GM23248 (cell line): ENCODE measurements at regions not wholly inside any gene's neighbourhood (a gene's known extent, or its start where the extent isn't known, plus 50 kb on each side); places are given as distances from the start of the nearest gene placed in this dataset.

ENCODE experiments used
- DNase-seq: peaks from one replicate; pipeline ENCODE4 v3.0.0-alpha.2; 2015
- H2AFZ ChIP-seq: fragments of 200-600 bp; sonication (generic); 2 replicates; pipeline ENCODE4 v1.6.1; 2016; ENCODE audit warnings: antibody characterized with exemption
- H3F3A ChIP-seq: fragments of 200-600 bp; sonication (generic); 2 replicates; pipeline ENCODE4 v1.6.1; 2016; ENCODE audit warnings: mild to moderate bottlenecking, antibody characterized with exemption, mixed run types; ENCODE audit not compliant: insufficient read depth
- H3K27ac ChIP-seq: fragments of 200-600 bp; sonication (generic); 2 replicates; pipeline ENCODE4 v1.5.1; 2016; ENCODE audit warnings: mild to moderate bottlenecking
- H3K27me3 ChIP-seq: fragments of 200-600 bp; sonication (generic); replicated peaks from 2 replicates; pipeline ENCODE4 v1.6.1; 2016; ENCODE audit warnings: mild to moderate bottlenecking; ENCODE audit not compliant: insufficient read depth
- H3K36me3 ChIP-seq: fragments of 200-600 bp; sonication (generic); 2 replicates; pipeline ENCODE4 v1.6.1; 2016; ENCODE audit warnings: low read depth, mild to moderate bottlenecking
- H3K4me1 ChIP-seq: fragments of 200-600 bp; sonication (generic); 2 replicates; pipeline ENCODE4 v1.6.1; 2016; ENCODE audit warnings: mild to moderate bottlenecking; ENCODE audit not compliant: insufficient read depth
- H3K4me2 ChIP-seq: fragments of 200-600 bp; sonication (generic); one replicate; pipeline ENCODE4 v1.6.1; 2016; ENCODE audit warnings: mild to moderate bottlenecking; ENCODE audit not compliant: unreplicated experiment
- H3K4me3 ChIP-seq: fragments of 200-600 bp; sonication (generic); 2 replicates; pipeline ENCODE4 v1.5.1; 2016; ENCODE audit warnings: mild to moderate bottlenecking
- H3K79me2 ChIP-seq: fragments of 200-600 bp; sonication (generic); 2 replicates; pipeline ENCODE4 v1.6.1; 2016; ENCODE audit warnings: mild to moderate bottlenecking; ENCODE audit not compliant: insufficient read depth
- H3K9ac ChIP-seq: fragments of 200-600 bp; sonication (generic); 2 replicates; pipeline ENCODE4 v1.6.1; 2016; ENCODE audit warnings: mild to moderate bottlenecking
- H3K9me2 ChIP-seq: fragments of 200-600 bp; sonication (generic); 2 replicates; pipeline ENCODE4 v1.6.1; 2016; ENCODE audit warnings: mixed run types, mild to moderate bottlenecking, moderate library complexity; ENCODE audit not compliant: insufficient read depth
- H3K9me3 ChIP-seq: fragments of 200-600 bp; sonication (generic); one replicate; pipeline ENCODE4 v1.6.1; 2017; ENCODE audit warnings: low read depth
- H4K20me1 ChIP-seq: fragments of 200-600 bp; sonication (generic); 2 replicates; pipeline ENCODE4 v1.6.0; 2016; ENCODE audit not compliant: insufficient read depth
- EZH2 ChIP-seq: fragments of 200-600 bp; sonication (generic); IDR thresholded peaks from 2 replicates; pipeline ENCODE4 v1.6.1; 2018; ENCODE audit warnings: antibody characterized with exemption, mild to moderate bottlenecking; ENCODE audit not compliant: insufficient read depth, poor library complexity, severe bottlenecking
- EZH2phosphoT487 ChIP-seq: fragments of 200-600 bp; sonication (generic); IDR thresholded peaks from 2 replicates; pipeline ENCODE4 v1.6.1; 2018; ENCODE audit warnings: antibody characterized with exemption, moderate library complexity, mild to moderate bottlenecking, low read depth; ENCODE audit not compliant: insufficient read depth
- WGBS, 2 experiments: methylation state at CpG; one replicate each; pipeline ENCODE4 v1.1.6; 2015 to 2017; ENCODE audit warnings: low lambda C conversion rate in 2 of 2, low coverage in 1 of 2; ENCODE audit errors: missing lambda C conversion rate in 2 of 2; 5-methylcytosine and 5-hydroxymethylcytosine counted together
- in situ Hi-C: fragments of 300-500 bp; cut with MboI; formaldehyde crosslinking; loops from 2 replicates; pipeline ENCODE4 v1.15.0; 2020

DNA sequence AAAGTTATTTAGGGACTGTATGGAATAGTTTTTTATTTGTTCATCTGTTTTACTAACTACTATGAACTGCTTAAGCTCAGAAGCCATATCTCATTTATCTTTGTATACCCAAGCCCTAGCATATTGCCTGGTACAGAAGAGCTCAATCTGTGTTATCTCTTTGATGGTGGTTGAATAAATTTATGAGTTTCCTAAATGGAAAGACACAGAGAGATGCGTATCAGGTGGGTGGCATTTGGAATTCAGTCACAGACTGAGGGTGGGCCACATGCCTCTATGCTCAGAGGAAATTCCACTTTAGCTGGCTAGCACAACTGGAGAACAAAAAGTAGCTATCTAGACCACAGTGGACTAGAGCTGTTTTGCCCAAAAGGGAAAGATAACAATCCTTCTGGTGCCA lies 145.5 kb downstream of the SLC6A15 start:
- in situ Hi-C loops, result no loop called here
- H3K79me2 ChIP-seq, result no peaks in the 10 kb centered on the region
- H3K4me2 ChIP-seq, result no peak overlapping the region
- no peaks in the 10 kb centered on the region for H3K36me3 ChIP-seq
- peaks cover 19% of the 10 kb centered on the region for H3K4me1 ChIP-seq
- no peak overlapping the region for H3K9ac ChIP-seq
- H3K27me3 ChIP-seq, result no peaks in the 10 kb centered on the region
- H3K9me3 ChIP-seq, result no peaks in the 10 kb centered on the region
- H3K4me3 ChIP-seq, result no peak overlapping the region
- no peak overlapping the region for H2AFZ ChIP-seq
- no peak for DNase-seq
- peaks cover 3% of the 10 kb centered on the region for H3K9me2 ChIP-seq
- no peak for TF ChIP-seq EZH2phosphoT487
- no peak for TF ChIP-seq EZH2
- H3K27ac ChIP-seq, result no peak overlapping the region
- WGBS, 2 experiments, result 47 to 50% methylated on average over 1 of the region's 1 CpG
- peaks cover 18% of the 10 kb centered on the region for H3F3A ChIP-seq
- H4K20me1 ChIP-seq, result no peaks in the 10 kb centered on the region

DNA sequence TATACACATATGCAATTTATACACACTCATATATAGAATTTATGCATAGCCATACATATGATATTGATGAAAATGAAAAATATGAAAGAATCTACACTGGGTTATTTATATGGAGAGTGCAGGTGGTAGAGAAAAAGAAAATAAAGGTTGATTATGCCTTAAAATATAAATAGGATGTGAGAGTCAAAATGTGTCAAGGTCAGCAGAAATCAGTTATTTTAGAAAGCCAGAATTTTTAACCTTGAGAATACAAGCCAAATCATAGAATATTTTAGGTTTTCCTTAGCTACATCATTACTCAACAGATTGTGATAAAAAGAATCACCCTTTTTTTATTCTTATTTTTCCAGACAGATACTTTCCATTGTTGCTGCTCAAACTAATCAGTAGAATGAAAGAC lies 146.2 kb downstream of the SLC6A15 start:
- H3K4me3 ChIP-seq, result no peak overlapping the region
- TF ChIP-seq EZH2phosphoT487, result no peak
- no peak for TF ChIP-seq EZH2
- H3K4me1 ChIP-seq, result peaks cover 17% of the 10 kb centered on the region
- H4K20me1 ChIP-seq, result no peaks in the 10 kb centered on the region
- peaks cover 18% of the 10 kb centered on the region for H3F3A ChIP-seq
- no peaks in the 10 kb centered on the region for H3K9me3 ChIP-seq
- no peak for DNase-seq
- no peaks in the 10 kb centered on the region for H3K36me3 ChIP-seq
- no peak overlapping the region for H3K9ac ChIP-seq
- no peak overlapping the region for H3K27ac ChIP-seq
- H2AFZ ChIP-seq, result no peak overlapping the region
- H3K27me3 ChIP-seq, result no peaks in the 10 kb centered on the region
- peaks cover 3% of the 10 kb centered on the region for H3K9me2 ChIP-seq
- no peaks in the 10 kb centered on the region for H3K79me2 ChIP-seq
- in situ Hi-C loops, result no loop called here
- no peak overlapping the region for H3K4me2 ChIP-seq

DNA sequence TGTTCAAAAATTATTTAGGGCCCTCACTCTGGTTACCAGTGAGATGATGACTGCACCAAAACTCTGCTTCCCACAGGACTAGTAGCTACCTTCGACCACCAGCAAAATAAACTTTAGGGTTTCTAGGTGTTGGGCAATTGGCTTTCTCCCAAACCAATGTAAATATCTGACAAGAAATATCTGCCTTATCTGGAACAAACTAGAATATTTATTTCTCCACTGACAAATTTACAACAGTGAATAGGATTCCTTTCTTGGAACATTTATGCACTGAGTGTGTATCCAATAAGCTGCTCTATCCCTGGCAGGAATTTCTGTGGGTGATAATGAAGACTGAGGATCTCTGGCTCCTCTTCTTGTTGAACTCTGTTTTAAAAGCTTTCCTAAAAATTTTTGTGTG lies 148.6 kb downstream of the SLC6A15 start:
- peaks cover 3% of the 10 kb centered on the region for H3K9me2 ChIP-seq
- peaks cover 30% of the 10 kb centered on the region for H3F3A ChIP-seq
- H2AFZ ChIP-seq, result no peak overlapping the region
- no peaks in the 10 kb centered on the region for H3K27me3 ChIP-seq
- in situ Hi-C loops, result no loop called here
- H3K79me2 ChIP-seq, result no peaks in the 10 kb centered on the region
- H3K36me3 ChIP-seq, result no peaks in the 10 kb centered on the region
- no peak for TF ChIP-seq EZH2phosphoT487
- no peak for TF ChIP-seq EZH2
- no peaks in the 10 kb centered on the region for H4K20me1 ChIP-seq
- no peak overlapping the region for H3K4me2 ChIP-seq
- H3K27ac ChIP-seq, result no peak overlapping the region
- H3K9ac ChIP-seq, result no peak overlapping the region
- DNase-seq, result no peak
- peaks cover 29% of the 10 kb centered on the region for H3K4me1 ChIP-seq
- 97 to 100% methylated on average over 1 of the region's 1 CpG for WGBS, 2 experiments
- H3K4me3 ChIP-seq, result no peak overlapping the region
- H3K9me3 ChIP-seq, result no peaks in the 10 kb centered on the region

DNA sequence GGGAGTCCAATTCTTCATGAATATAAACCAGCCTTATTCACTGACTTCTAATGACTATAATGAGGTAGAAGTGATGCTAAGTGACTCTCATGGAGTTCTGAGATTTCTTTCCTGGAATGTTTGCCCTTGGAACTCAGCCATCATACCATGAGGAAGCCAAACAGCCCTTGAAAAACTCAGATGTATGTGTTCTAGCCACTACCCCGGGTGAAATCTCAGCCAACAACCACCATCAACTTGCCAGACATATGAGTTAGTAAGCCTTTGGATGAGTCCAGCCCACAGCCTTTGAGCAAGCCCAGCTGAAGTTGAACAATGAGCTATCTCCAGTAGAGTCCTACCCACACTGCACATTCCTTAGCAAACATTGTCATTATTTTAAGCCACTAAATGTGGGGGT lies 149.5 kb downstream of the SLC6A15 start:
- Histone ChIP-seq H3K27ac (peak overlapping the region; percentile 55), H3F3A (peaks cover 39% of the 10 kb centered on the region), H2AFZ (no peak overlapping the region), H3K9me2 (peaks cover 3% of the 10 kb centered on the region), H3K36me3 (no peaks in the 10 kb centered on the region), H3K27me3 (no peaks in the 10 kb centered on the region), H3K9me3 (no peaks in the 10 kb centered on the region), H3K4me1 (peaks cover 38% of the 10 kb centered on the region), H3K9ac (no peak overlapping the region), H3K4me2 (peak overlapping the region; percentile 31), H4K20me1 (no peaks in the 10 kb centered on the region), H3K79me2 (no peaks in the 10 kb centered on the region), H3K4me3 (no peak overlapping the region)
- 0% methylated on average over 1 of the region's 1 CpG for WGBS, 2 experiments
- in situ Hi-C loops, result no loop called here
- TF ChIP-seq EZH2phosphoT487 (no peak), EZH2 (no peak)
- DNase-seq, result peak; percentile 85

DNA sequence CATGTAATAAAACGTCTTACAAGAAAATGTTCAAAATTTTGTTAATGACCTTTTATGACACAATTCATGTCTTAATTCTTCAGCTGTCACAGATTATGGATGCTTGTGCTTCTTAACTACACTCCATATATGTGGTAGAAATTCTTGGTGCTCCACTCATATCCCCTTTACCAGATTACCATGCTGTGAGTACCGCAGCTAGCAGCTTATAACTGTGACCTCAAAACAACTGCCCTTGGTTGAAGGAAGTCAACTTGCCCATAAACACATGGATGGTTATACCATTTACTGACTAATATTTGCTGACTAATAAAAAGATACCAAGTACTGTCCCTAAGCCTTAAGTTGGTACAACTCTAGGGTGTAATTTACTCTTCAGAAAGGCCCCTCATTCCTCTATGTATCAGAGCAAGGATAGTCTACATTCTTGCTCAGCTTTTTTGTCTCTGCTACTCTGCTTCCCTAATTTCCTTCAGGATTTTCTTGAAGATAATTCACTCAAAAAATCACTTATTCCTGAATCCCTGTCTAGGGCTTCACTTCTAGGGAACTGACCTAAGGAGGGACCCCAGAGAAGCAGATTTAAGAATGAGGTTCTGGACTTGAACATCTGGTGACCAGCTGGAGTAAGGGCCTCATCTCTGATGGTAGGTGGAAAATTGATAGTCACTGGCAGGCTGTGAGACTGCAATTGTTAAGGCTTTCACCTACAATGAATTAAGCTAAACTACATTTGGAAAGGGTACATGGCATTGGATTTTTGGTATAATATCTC lies 152.3 kb downstream of the SLC6A15 start:
- Histone ChIP-seq H3K4me2 (no peak overlapping the region), H3K36me3 (no peaks in the 10 kb centered on the region), H4K20me1 (no peaks in the 10 kb centered on the region), H2AFZ (0 out of 2 replicates have a peak overlapping the region, but pooled peaks have one; percentile 35), H3K9ac (no peak overlapping the region), H3K4me3 (no peak overlapping the region), H3K27ac (no peak overlapping the region), H3K9me3 (no peaks in the 10 kb centered on the region), H3K27me3 (no peaks in the 10 kb centered on the region), H3K79me2 (no peaks in the 10 kb centered on the region), H3K4me1 (peaks cover 58% of the 10 kb centered on the region), H3F3A (peaks cover 59% of the 10 kb centered on the region), H3K9me2 (peaks cover 2% of the 10 kb centered on the region)
- peak; percentile 27 for DNase-seq
- in situ Hi-C loops, result no loop called here
- WGBS, 2 experiments, result 38 to 44% methylated on average over 2 of the region's 2 CpGs
- TF ChIP-seq EZH2 (no peak), EZH2phosphoT487 (no peak)
